ENCODE measurements at regions not wholly inside any gene's neighbourhood (a gene's known extent, or its start where the extent isn't known, plus 50 kb on each side); places are given as distances from the start of the nearest gene placed in this dataset.
"Not testable (repeated sequence)": the region's sequence is repeated elsewhere in the genome, so short reads cannot be mapped to it uniquely, and the experiment has no call there.

DNA sequence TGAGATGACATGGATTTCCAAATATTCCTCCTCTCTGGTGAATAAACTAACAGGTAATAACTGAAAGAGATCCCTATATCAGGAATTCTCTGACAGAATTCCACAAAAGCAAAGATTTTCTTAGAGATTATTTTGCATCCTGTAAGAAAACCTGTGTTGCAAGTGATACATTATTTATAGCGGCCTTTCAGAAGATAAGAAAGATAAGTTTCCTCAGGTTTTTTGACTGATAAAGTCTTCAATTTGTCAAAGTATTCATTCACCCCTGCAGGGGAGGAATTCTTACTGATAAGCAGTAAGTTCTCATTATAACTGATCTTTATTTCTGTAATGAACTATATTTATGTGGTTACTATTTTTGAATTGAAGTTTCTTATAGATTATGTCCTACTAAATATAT is 554.0 kb downstream of the ARL4A start:
- DNase-seq: no peak

DNA sequence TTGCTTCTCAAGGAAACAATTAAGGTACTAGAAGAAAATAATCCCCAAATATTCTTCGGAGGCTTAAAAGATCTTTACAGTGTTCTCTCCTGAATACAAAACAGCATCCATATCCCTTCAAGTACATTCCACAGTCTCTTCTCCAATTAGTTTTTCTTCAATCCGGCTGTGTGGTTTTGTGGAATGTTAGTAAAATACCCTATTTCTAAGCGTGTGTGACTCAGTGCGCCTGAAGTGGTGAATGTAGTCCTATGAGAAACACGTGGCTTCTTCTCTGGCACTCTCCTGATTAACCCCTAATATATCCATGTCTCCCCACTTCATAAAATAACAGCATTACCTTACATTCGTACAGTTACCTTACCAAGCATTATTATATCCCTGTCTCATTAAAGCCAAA is 570.2 kb downstream of the ARL4A start:
- no peak for DNase-seq

DNA sequence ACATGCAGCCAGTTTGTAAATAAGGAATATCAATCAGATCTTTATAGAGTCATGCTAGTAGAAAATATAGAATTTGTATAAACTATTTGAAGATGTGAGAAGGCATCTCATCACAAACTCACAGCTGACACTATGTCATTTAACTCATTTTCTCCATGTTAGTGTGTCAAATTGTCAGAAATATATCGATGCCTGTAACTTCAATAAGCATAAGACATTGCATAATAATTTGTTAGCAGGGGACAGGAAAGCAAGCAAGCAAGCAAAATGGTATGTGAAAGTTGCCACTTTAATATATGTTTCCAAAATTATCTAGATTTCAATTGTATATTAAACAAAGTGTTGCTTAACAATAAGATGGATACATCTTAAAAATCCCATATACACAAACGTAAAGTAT is 571.0 kb downstream of the ARL4A start:
- DNase-seq: no peak

DNA sequence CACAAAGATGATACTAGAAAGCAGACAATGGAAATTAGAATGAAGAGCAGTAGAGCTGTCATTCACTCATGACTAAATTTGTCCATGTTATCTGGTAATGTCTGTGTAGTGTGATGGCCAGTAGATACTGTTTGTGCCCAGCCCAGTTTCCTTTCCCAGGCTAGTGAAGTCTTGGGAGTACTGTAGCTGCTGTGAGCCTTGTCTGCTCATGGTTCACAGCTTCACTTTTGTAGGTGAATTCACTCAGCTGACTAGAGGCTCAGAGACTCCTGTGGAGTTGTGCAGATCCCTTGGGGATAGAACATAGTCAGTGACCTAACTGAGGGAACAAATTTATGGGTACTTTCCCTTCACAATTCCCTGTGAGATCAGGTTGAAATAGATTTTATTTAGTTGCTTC is 572.5 kb downstream of the ARL4A start:
- DNase-seq: no peak

- DNase-seq: no peak
Observed at GRCh38 chr7:13262929-13263530, 575.6 kb downstream of the ARL4A start.

DNA sequence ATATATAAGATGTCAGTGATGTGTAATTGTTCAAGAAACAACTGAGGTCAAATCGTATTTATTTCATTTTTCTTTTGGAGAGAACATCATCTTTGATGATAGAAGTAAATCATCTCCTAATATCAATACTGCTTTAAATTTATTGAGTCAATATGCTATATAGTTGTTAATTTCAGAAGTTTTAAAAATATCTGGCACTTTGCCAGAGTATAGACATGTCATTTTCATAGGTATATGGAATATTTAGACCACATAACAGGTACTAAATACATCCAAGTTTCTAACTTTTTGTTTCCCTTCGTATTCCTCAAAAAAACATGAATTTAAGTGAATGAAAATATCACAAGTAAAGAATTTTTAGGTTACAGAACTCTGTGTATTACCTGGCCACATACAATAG is 577.8 kb downstream of the ARL4A start:
- no peak for DNase-seq

DNA sequence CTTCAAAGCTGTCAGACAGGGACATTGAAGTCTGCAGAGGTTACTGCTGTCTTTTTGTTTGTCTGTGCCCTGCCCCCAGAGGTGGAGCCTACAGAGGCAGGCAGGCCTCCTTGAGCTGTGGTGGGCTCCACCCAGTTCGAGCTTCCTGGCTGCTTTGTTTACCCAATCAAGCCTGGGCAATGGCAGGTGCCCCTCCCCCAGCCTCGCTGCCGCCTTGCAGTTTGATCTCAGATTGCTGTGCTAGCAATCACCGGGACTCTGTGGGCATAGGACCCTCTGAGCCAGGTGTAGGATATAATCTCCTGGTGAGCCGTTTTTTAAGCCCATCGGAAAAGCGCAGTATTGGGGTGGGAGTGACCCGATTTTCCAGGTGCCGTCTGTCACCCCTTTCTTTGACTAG is 586.8 kb downstream of the ARL4A start:
- DNase-seq: not testable (repeated sequence)

- no peak for DNase-seq
Observed at GRCh38 chr7:13276977-13277376, 589.5 kb downstream of the ARL4A start.

DNA sequence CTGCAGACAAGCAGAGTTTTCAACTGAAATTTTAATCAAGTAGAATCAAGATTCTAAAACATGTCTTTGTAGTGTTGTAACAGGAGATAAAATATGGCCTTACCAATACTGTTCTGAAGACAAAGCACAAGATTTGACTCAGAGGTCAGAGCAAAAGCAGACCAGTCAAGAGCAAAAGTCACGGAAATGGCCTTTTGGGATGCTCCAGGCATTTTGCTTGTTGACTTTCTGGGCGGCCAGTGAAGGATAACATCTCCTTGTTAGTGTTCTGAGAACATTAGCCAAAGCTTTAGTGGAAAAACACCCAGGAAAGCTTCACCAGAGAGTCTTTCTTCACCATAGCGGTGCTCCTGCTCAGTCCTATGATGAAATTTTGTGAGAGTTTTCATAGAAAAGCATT is 590.6 kb downstream of the ARL4A start:
- no peak for DNase-seq

- no peak for DNase-seq
Observed at GRCh38 chr7:13279854-13280435, 592.5 kb downstream of the ARL4A start.

- DNase-seq: no peak
Observed at GRCh38 chr7:13282377-13282980, 595.0 kb downstream of the ARL4A start.

GRCh38 chr7:13286916-13287315 is 599.5 kb downstream of the ARL4A start:
- no peak for DNase-seq

DNA sequence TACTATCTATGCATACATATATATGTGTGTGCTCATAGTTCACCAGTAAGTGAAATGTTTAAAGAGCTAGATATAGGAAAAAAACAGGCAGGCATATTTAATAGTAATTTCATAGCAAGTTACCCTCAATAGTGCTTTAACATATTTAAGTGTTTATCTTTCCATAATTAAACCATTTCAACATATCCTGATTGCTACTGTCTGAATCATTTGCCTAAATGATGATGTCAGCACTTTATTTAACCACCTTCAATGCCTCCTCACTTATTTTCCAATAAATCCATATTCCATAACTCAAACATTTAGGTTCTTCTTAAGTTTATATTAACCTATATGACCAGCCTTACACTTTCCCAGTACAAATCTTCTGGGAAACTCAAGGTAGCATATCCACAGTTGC is 601.1 kb downstream of the ARL4A start:
- no peak for DNase-seq

GRCh38 chr7:13290975-13291374 is 603.5 kb downstream of the ARL4A start:
- no peak for DNase-seq

DNA sequence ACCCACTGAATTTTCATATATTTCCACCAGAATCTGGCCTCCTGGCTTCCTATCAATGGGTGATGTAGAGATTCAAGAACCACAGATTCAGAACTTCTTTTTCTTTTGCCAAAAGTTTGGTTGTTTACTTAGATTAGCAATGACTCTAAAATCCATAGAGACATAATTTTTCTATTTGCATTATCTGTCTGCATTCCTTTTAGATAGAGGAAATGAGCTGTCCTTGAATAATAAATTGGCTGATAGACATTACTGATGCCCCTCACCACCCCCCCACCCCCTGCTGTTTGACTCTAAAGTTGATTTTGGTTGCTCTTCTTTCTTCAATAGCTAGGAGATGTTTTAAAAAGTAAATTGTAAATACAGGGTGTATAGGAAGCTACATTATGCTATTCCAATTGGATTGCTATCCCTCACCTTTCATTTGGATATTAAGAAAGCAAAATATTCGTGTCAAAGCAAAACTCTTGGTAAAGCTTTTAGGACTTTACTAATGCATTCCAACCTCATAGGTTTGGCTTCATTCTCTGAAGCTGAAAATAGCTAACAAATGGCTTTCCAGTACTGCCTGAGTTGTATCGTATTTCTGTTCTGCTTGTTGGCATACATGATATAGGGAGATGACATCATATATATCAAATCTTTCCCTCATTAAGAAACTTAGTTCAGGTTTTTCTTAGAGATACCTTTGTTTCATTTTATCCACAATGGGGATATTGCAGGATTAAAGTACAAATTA is 606.0 kb downstream of the ARL4A start:
- DNase-seq: no peak

DNA sequence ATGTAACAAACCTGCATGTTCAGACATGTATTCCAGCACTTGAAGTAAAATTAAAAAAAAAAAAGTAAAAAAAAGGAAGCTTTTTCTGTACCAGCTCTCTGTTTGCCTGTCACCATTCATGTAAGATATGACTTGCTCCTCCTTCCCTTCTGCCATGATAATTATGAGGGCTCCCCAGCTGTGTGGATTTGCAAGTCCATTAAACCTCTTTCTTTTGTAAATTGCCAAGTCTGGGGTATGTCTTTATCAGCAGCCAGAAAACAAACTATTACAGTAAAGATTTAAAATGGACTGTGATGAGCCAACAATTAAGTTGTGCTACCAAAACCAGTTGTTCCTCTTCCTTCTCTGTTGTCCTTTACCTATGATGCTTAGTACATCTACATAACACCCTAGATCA is 619.6 kb downstream of the ARL4A start:
- no peak for DNase-seq

- no peak for DNase-seq
Observed at GRCh38 chr7:13308423-13308822, 621.0 kb downstream of the ARL4A start.

- no peak for DNase-seq
Observed at GRCh38 chr7:13309535-13309934, 622.1 kb downstream of the ARL4A start.

GRCh38 chr7:13312307-13312706 is 624.9 kb downstream of the ARL4A start:
- no peak for DNase-seq

- DNase-seq: no peak
Observed at GRCh38 chr7:13320333-13320732, 632.9 kb downstream of the ARL4A start.

- DNase-seq: no peak
Observed at GRCh38 chr7:13321316-13321715, 633.9 kb downstream of the ARL4A start.

DNA sequence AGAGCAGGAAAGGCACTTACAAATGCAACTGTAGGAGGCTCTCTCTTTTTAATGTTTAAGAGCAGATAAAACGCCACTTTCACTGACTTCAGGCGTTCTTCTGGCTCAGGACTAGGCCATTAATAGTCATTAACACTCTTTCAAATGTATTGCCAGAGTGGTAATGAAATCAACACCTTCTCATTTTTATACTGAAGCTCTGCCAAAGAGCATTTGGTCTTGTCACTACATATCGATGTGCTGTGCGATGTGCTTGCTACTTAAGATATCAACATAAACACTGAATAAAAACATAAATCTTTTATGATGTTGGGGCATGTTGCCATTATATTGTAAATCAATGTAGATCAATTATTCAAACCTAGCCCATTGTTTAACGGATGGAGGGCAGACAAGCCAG is 634.7 kb downstream of the ARL4A start:
- DNase-seq: no peak

DNA sequence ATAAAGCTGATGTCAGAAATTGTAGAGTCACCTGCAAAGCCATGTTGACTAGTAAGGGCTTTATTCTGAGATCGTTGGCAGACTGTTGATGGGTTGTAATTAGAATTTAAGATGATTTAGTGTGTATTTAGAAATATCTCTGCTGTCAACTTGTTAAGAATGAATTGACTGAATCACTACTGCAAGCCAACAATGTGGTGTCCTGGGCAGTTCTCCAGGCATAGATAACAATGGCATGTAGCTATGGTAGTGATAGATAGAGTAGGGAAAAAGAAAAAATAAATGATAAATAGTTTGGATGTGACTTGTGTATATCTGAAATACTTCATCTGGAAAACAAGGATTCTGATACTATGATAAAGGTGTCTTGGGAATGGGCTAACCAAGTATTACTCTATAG is 640.2 kb downstream of the ARL4A start:
- no peak for DNase-seq

- no peak for DNase-seq
Observed at GRCh38 chr7:13333371-13333770, 645.9 kb downstream of the ARL4A start.
